ENCODE measurements at regions not wholly inside any gene's neighbourhood (a gene's known extent, or its start where the extent isn't known, plus 50 kb on each side); places are given as distances from the start of the nearest gene placed in this dataset.

GRCh38 chr6:130537447-130537846 lies 171.6 kb downstream of the TMEM200A start:
- TF ChIP-seq, protein P1, sequence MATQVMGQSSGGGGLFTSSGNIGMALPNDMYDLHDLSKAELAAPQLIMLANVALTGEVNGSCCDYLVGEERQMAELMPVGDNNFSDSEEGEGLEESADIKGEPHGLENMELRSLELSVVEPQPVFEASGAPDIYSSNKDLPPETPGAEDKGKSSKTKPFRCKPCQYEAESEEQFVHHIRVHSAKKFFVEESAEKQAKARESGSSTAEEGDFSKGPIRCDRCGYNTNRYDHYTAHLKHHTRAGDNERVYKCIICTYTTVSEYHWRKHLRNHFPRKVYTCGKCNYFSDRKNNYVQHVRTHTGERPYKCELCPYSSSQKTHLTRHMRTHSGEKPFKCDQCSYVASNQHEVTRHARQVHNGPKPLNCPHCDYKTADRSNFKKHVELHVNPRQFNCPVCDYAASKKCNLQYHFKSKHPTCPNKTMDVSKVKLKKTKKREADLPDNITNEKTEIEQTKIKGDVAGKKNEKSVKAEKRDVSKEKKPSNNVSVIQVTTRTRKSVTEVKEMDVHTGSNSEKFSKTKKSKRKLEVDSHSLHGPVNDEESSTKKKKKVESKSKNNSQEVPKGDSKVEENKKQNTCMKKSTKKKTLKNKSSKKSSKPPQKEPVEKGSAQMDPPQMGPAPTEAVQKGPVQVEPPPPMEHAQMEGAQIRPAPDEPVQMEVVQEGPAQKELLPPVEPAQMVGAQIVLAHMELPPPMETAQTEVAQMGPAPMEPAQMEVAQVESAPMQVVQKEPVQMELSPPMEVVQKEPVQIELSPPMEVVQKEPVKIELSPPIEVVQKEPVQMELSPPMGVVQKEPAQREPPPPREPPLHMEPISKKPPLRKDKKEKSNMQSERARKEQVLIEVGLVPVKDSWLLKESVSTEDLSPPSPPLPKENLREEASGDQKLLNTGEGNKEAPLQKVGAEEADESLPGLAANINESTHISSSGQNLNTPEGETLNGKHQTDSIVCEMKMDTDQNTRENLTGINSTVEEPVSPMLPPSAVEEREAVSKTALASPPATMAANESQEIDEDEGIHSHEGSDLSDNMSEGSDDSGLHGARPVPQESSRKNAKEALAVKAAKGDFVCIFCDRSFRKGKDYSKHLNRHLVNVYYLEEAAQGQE (IDR thresholded peaks at IDR 0.05; ENCODE audit: low read depth) = no peak
- TF ChIP-seq FOXM1 (IDR thresholded peaks at IDR 0.05; ENCODE audit: borderline replicate concordance, low read depth) (no peak), ZBTB7A (IDR thresholded peaks at IDR 0.05; ENCODE audit: low read depth) (no peak), CEBPB (IDR thresholded peaks at IDR 0.05) (no peak), RAD21 (IDR thresholded peaks at IDR 0.05; ENCODE audit: low read depth) (no peak), MAX (IDR thresholded peaks at IDR 0.05) (no peak), TAF1 (IDR thresholded peaks at IDR 0.05; ENCODE audit: low read depth) (no peak), CREB1 (IDR thresholded peaks at IDR 0.05; ENCODE audit: low read depth) (no peak), NFIC (IDR thresholded peaks at IDR 0.05) (no peak), EP300 (IDR thresholded peaks at IDR 0.05; ENCODE audit: borderline replicate concordance) (no peak)
